AG10803 (cell line): ENCODE measurements at regions not wholly inside any gene's neighbourhood (a gene's known extent, or its start where the extent isn't known, plus 50 kb on each side); places are given as distances from the start of the nearest gene placed in this dataset.

Source experiments
- DNase-seq: peaks from one replicate; pipeline ENCODE4 v3.0.0; 2010; ENCODE audit warnings: low read depth
- H3K4me3 ChIP-seq: 2 replicates; pipeline ENCODE4 v1.5.1; 2011; ENCODE audit warnings: mild to moderate bottlenecking, low read length, control low read depth
- TF ChIP-seq, protein P1 (sequence below): conservative IDR thresholded peaks from 2 replicates; pipeline ENCODE4 v1.5.1; 2011; ENCODE audit warnings: mild to moderate bottlenecking, low read length, control low read depth, inconsistent platforms

DNA sequence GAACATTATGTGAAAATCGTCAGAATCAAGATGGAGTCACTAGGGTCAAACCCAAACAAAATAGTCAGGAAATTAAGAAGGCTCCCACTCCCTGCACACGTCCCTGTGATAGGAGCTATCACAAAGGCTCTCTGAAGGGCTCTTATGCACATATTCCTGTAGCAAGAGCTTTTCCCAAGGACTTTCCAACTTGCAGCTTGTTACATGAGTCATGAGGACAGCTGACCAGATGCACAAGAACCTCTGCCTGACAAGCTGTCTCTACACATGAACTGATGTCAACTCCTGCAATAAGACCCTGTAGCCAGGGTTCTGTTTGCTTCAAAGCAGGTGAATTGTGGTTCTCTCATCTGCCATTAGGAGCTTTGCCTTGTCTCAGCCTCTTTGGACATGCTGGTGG, 122.4 kb downstream of the OLFM1 start:
- TF ChIP-seq, protein P1, sequence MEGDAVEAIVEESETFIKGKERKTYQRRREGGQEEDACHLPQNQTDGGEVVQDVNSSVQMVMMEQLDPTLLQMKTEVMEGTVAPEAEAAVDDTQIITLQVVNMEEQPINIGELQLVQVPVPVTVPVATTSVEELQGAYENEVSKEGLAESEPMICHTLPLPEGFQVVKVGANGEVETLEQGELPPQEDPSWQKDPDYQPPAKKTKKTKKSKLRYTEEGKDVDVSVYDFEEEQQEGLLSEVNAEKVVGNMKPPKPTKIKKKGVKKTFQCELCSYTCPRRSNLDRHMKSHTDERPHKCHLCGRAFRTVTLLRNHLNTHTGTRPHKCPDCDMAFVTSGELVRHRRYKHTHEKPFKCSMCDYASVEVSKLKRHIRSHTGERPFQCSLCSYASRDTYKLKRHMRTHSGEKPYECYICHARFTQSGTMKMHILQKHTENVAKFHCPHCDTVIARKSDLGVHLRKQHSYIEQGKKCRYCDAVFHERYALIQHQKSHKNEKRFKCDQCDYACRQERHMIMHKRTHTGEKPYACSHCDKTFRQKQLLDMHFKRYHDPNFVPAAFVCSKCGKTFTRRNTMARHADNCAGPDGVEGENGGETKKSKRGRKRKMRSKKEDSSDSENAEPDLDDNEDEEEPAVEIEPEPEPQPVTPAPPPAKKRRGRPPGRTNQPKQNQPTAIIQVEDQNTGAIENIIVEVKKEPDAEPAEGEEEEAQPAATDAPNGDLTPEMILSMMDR, result no peak

DNA sequence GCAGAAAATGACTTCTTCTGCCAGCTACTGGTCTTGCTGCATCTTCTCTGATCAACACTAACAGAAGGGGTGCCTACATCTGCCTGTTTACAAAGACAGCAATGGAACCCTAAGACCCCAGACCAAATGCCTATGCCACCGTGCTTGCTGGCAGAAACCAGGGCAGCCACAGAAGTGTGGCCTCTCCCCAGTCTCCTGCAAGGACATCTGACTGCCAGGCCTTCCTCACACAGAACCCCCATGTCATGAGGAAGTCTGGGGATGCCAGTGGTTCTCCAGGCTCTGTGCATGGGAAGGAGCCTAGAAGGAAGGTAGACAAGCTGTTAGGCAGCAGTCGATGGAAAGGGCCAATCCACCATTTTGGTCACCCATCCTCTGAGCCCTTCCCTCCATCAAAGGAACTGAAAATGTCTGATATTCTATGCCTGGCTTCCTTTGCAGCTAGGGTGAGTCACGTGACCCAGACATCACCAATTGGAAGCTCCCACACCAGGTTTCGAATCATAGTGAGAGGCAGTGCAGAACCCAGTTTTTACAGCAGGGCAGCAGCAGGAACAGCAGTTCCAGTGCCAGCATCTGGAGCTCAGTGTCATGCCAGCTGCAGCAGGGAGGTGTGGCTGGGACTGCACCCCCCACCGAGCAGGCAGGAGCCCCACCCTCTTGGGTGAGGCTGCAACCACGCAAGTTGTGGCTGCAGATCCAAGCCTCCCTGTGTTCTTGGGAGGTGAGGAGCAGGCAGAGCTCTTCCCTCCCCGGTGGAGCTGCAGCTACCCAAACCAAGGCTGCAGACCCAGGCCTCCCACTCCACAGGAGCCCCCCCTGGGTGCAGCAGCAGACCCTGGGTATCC, 123.4 kb downstream of the OLFM1 start:
- no peak for DNase-seq
- H3K4me3 ChIP-seq, result no peak overlapping the region
- TF ChIP-seq, protein P1, result no peak

More for the DNA sequence above, 122.4 kb downstream of the OLFM1 start:
- no peak for DNase-seq
- H3K4me3 ChIP-seq, result no peak overlapping the region

- no peak overlapping the region for H3K4me3 ChIP-seq
- TF ChIP-seq, protein P1, result no peak
- DNase-seq, result no peak
Measured at GRCh38 chr9:135211524-135211890, 124.0 kb downstream of the OLFM1 start.

- no peak overlapping the region for H3K4me3 ChIP-seq
- TF ChIP-seq, protein P1, result no peak
- DNase-seq, result no peak
Measured at GRCh38 chr9:135212961-135213360, 125.5 kb downstream of the OLFM1 start.

GRCh38 chr9:135213566-135213965, 126.1 kb downstream of the OLFM1 start:
- TF ChIP-seq, protein P1, result no peak

GRCh38 chr9:135214054-135214640, 126.7 kb downstream of the OLFM1 start:
- no peak overlapping the region for H3K4me3 ChIP-seq
- TF ChIP-seq, protein P1, result no peak
- no peak for DNase-seq

More at GRCh38 chr9:135213566-135213965, 126.1 kb downstream of the OLFM1 start:
- DNase-seq, result no peak
- H3K4me3 ChIP-seq, result no peak overlapping the region

- TF ChIP-seq, protein P1, result no peak
- H3K4me3 ChIP-seq, result no peak overlapping the region
- DNase-seq, result no peak
Measured at GRCh38 chr9:135214706-135215105, 127.2 kb downstream of the OLFM1 start.
